ENCODE measurements at regions not wholly inside any gene's neighbourhood (a gene's known extent, or its start where the extent isn't known, plus 50 kb on each side); places are given as distances from the start of the nearest gene placed in this dataset.

- DNase-seq (no peak), ATAC-seq (ENCODE audit: low read depth) (peak; percentile 7)
- Histone ChIP-seq H3K4me3 (ENCODE audit: insufficient read depth, low read depth, low read length) (no peak overlapping the region), H3K9me1 (ENCODE audit: insufficient read depth, low read length) (peaks cover 7% of the 10 kb centered on the region), H3K4me2 (ENCODE audit: low read depth, low read length) (peak overlapping the region; percentile 69; the same call in 1 of the 2 replicates), H3K9me3 (ENCODE audit: control insufficient read depth, insufficient read depth, low read length) (no peaks in the 10 kb centered on the region), H3K18ac (ENCODE audit: low read depth, low read length) (peak overlapping the region; percentile 91; the same call in 1 of the 2 replicates), H3K4ac (ENCODE audit: low read depth, low read length) (peak overlapping the region; percentile 37; the same call in 1 of the 2 replicates), H2AFZ (replicated peaks; ENCODE audit: low read length, poor library complexity) (no peak overlapping the region), H2BK120ac (ENCODE audit: low read depth, low read length) (peak overlapping the region; percentile 76), H4K91ac (ENCODE audit: insufficient read depth, low read depth, low read length) (peak overlapping the region; percentile 10; the same call in 1 of the 2 replicates), H3K36me3 (ENCODE audit: control insufficient read depth, insufficient read depth, low read length) (no peaks in the 10 kb centered on the region), H3K14ac (replicated peaks; ENCODE audit: low read depth, low read length) (peak overlapping the region; percentile 46; the same call in 1 of the 2 replicates), H2BK5ac (ENCODE audit: low read depth, low read length, poor library complexity, severe bottlenecking) (peak overlapping the region; percentile 92), H3K27me3 (ENCODE audit: control insufficient read depth, insufficient read depth, low read length) (no peaks in the 10 kb centered on the region), H2AK5ac (ENCODE audit: low read depth, low read length) (no peak overlapping the region), H2BK15ac (ENCODE audit: low read depth, low read length) (peak overlapping the region; percentile 77; the same call in 1 of the 3 replicates), H3K79me1 (ENCODE audit: low read depth in 1 of 2, low read length in 2 of 2) (peaks cover 0 to 6% of the 10 kb centered on the region in 2 experiments; a peak in 1 of 4 replicates), H2BK20ac (ENCODE audit: low read depth, low read length) (peak overlapping the region; percentile 71), H3K23ac (ENCODE audit: low read depth, low read length) (no peak overlapping the region), H3K56ac (ENCODE audit: extremely low read depth, insufficient read depth, low read length) (no peak overlapping the region), H3K9ac (ENCODE audit: low read depth, low read length) (no peak overlapping the region), H3K27ac (ENCODE audit: insufficient read depth, low read length) (no peak overlapping the region), H3K4me1 (ENCODE audit: control insufficient read depth, insufficient read depth, low read length) (peaks cover 13% of the 10 kb centered on the region), H4K8ac (ENCODE audit: low read depth in 2 of 2, low read length in 2 of 2) (peak overlapping the region in 1 of 2 experiments; percentile 17; a peak in 1 of 4 replicates), H4K20me1 (ENCODE audit: insufficient read depth, low read length) (no peaks in the 10 kb centered on the region), H4K5ac (ENCODE audit: low read depth, low read length) (peak overlapping the region; percentile 86; the same call in 1 of the 2 replicates), H2AK9ac (replicated peaks; ENCODE audit: low read depth, low read length, poor library complexity) (no peak overlapping the region)
- dilution Hi-C loops (cut with HindIII; ENCODE audit: low sequenced_read_pairs, unreplicated experiment): no loop called here
- POLR2A ChIA-PET (ENCODE audit: unreplicated experiment): no interaction called here
- intact Hi-C loops (cut with micrococcal nuclease): loop anchor here (1.0 kb wide), 1 partner anchor 43 kb away; no protein-coding TSS in a partner anchor
- no TSS peak for BruUV-seq (replicated peaks)
- CTCF ChIA-PET: no interaction called here
- in situ Hi-C loops (cut with MboI; ENCODE audit: low sequenced_read_pairs): no loop called here
- TF ChIP-seq CEBPB (IDR thresholded peaks at IDR 0.05; ENCODE audit: low read depth, low read length): no peak
- no peak for TF ChIP-seq SMC3 (IDR thresholded peaks at IDR 0.05; ENCODE audit: low read depth, low read length)
- TF ChIP-seq NFE2L2 (IDR thresholded peaks at IDR 0.05; ENCODE audit: low read depth, low read length): no peak
- no peak for TF ChIP-seq POLR2A (IDR thresholded peaks at IDR 0.05; ENCODE audit: low read depth, low read length)
- no peak for TF ChIP-seq RFX5 (IDR thresholded peaks at IDR 0.05; ENCODE audit: low read depth, low read length)
- no peak for TF ChIP-seq MAZ (IDR thresholded peaks at IDR 0.05; ENCODE audit: borderline replicate concordance, low read depth, low read length)
- no peak for TF ChIP-seq USF2 (IDR thresholded peaks at IDR 0.05; ENCODE audit: low read depth, low read length)
- TF ChIP-seq CHD1 (IDR thresholded peaks at IDR 0.05; ENCODE audit: low read depth, low read length): no peak
- no peak for TF ChIP-seq RAD21 (IDR thresholded peaks at IDR 0.05; ENCODE audit: low read length)
- no peak for TF ChIP-seq MXI1 (IDR thresholded peaks at IDR 0.05; ENCODE audit: borderline replicate concordance, low read depth, low read length)
- no peak for TF ChIP-seq FOS (IDR thresholded peaks at IDR 0.05; ENCODE audit: low read depth, low read length)
- TF ChIP-seq CTCF (conservative IDR thresholded peaks at IDR 0.05; ENCODE audit: low read depth, low read length): no peak
- TF ChIP-seq RCOR1 (IDR thresholded peaks at IDR 0.05; ENCODE audit: insufficient replicate concordance, low read length): no peak
- no peak for TF ChIP-seq ELK1 (IDR thresholded peaks at IDR 0.05; ENCODE audit: borderline replicate concordance, low read depth, low read length)
Observed at GRCh38 chr2:189253836-189254235, 74.3 kb upstream of the COL5A2 start.

Measured in IMR-90 (cell line).